Medulla oblongata (tissue), 1 donor: ENCODE measurements at regions not wholly inside any gene's neighbourhood (a gene's known extent, or its start where the extent isn't known, plus 50 kb on each side); places are given as distances from the start of the nearest gene placed in this dataset.
A peak's percentile ranks its signal among the peaks of the same experiment; 100 is the strongest.

Experiments used
- DNase-seq: peaks from one replicate; pipeline ENCODE4 v3.0.0-alpha.2; 2015; ENCODE audit errors: extremely low spot score

DNA sequence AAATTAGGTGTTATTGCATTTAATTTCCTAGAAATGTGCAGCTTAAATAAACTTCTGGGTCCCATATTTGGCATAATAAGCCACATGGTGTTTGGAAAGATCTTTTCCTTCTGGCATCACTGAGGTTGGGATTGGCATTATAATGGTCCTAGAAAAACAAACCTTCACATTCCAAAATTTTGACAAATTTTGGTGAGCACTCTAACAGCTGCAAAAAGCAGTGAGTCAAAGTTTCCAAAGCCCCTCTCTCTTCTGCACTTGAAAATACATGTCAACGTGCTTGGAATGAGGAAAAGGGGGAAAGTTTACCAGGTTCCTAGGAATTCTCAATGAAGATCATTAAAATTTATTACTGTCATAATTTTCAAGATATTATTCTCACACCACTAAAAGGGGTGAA is 77.8 kb upstream of the STK17B start:
- no peak for DNase-seq

GRCh38 chr2:196249860-196250259 is 78.5 kb upstream of the STK17B start:
- peak; percentile 39 for DNase-seq

- DNase-seq, result no peak
Measured at GRCh38 chr2:196251132-196251531, 79.8 kb upstream of the STK17B start.

DNA sequence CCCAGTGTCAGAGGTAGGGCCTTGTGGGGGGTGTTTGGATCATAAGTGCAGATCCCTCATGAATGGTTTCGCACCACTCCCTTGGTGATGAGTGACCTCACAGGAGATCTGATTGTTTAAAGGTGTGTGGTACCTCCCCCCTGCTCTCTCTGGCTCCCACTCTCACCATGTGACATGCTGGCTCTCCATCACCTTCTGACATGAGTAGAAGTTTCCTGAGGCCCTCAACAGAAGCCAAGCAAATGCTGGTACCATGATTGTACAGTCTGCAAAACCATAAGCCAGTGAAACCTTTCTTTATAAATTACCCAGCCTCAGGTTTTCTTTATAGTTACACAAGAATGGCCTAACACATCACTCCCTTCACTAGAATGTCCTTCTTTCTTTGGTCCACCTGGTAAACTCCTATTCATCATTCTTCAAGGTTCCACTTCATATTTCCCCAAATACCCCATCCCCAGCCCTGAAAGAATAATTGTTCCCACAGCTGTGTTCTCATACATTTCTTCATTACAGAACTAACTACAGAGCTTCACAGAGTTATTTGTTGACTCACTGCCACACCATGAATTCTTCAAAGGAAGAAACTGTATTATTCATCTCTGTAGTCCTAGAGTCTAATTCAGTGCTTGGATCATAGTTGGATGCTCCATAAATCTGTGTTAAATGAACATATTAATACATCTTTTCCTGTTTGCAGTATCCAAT is 81.2 kb upstream of the STK17B start:
- DNase-seq, result no peak

GRCh38 chr2:196253116-196253480 is 81.7 kb upstream of the STK17B start:
- DNase-seq, result no peak

DNA sequence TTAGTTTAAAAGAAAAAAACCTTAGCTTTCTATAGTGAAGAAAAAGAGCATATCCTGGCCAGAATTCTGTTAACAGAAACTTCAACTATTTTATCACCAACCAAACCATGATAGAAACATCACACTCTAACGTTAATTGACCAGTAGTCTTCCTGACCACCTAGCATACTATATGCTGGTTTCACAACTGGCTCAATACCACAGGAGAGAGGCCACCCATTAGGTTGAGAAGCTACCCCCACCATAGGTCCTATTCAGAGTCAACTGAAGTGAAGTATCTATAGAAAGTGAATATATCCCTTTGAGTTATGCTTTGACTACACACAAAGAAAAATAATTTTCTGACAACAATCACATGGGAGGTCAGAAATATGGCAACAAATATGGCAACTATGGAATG is 85.2 kb upstream of the STK17B start:
- DNase-seq, result no peak

DNA sequence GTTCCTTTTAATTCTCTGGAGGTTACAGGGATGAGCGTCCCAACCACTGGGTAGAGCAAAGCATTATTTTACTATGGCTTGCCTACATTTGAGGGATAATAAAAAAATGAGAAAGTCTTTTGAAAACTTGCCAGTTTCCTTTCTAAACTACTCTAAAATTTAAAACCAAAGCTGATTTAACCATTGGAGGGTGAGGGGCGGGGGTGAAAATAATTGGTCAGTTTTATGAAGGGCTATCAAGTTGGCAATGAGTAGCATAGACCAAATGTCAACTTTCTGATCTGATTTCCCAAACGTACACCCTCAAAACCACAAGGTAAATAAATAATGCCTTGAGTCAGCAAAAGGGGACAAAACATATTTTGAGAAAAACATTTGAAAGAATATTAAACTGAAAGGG is 85.7 kb upstream of the STK17B start:
- no peak for DNase-seq

DNA sequence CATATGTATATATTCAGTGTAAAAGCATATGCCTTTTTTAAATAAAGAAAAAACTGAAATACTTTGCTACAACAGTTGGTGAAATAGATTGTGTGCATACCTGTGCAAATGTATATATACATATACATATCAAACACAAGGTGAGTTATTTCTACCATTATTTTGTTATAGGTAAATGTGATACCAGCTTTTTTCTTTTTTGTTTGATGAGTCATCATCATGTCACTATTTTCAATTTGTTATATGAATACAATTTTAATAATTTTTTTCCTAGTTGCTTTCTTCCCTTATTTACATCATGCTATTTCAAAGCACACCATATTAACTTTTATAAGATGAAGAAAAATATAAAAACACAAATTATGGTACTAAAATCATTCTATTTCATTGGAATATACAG is 87.0 kb upstream of the STK17B start:
- DNase-seq, result no peak

DNA sequence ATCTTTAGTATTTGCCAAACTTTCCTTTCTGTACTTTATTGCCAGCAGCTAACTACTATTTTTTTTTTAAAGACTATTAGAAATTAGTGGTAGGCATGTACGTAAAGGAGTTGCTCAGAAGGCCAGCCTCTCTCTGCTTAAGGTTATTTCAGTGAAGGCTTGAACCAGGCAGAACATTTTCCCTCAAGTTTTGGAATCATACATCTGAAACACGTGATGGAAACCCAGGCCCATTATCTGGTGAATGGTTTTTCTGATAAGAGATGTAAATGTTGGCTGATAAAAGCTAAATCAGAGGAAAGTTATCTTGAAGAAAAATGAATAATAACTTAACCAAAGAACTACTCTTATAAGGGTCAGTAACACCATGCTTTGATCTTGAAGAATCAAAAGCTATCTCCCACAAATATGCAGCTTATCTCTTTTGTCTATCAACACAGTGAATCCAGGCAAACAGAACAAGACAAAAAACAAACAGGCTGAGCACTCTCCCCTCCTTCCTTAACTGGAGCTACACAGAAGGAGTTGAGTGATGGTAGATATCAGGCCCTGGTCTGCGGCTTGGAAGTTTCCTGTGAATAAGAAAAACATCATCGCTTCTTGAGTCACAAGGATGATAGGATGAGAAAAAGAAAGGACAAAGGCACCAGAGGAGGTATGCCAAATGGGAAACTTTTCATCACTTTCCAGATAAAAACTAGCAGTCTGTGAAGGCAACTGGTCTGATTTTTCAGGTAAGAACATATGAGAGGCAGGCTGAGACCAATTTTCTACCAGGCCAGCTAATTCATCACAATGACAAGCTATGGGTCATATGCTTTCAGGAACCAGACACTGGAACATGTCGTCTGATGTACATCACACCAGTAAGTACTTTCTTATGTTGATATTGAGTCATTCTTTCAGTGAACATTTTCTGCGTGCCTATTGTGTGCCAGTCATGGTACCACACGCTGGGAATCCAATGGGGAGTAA is 88.4 kb upstream of the STK17B start:
- DNase-seq, result no peak

DNA sequence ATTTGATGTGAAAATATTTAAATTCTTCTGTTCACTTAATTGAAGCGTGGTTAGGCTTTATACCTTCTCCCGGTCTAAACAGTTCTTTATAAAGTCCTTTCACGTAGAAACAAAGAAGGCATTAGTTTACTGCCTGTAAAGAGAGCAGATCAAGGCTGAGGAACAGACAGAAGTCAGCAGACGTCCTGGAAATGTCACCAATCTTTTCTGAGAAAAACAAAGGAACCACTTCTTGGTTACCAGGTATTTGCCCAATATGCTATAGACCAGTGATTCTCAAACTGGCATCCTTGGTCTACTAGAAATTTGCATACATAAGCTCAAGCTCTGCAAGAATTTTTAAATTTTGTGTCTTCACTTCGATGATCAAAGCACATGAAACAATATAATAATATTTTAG is 89.2 kb upstream of the STK17B start:
- DNase-seq, result no peak

DNA sequence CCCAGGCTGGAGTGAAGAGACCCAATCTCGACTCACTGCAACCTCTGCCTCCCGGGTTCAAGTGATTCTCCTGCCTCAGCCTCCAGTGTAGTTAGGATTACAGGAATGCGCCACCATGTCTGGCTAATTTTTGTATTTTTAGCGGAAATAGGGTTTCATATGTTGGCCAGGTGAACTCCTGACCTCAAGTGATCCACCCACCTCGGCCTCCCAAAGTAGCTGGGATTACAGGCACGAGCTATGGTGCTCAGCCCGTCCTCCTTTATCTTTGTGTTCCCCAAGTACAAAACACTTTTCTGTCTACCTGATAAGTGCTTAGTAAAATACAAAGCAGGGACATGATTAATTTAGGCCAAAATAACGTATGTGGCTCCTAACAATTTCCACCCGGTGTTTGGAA is 91.2 kb upstream of the STK17B start:
- DNase-seq, result no peak

DNA sequence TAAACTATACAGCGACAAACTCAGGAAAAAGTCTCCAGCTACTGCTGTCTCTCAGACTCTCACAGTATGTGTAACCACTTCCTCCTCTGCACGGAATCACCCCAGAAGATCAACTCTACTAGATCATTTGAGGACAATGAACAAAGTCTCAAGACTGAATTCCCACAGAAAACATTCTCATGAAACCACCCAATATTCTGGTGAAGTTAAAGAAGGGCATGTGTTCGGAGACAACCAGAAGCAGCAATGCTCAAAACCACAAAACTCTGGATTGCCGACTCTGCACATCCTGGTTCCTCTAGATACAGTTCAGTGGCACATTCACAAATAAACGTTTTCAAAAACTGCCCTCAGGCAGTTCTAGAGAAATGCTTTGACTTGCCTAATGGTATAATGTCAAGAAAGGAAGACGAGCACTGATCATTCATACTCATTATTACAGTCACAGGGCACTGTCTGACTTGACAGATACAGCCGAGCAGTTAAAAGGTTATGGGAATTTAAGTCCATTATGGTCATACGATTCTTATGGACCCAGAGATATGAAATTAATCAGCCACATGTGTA is 91.9 kb upstream of the STK17B start:
- DNase-seq, result peak; percentile 80

GRCh38 chr2:196266351-196266750 is 95.0 kb upstream of the STK17B start:
- no peak for DNase-seq

DNA sequence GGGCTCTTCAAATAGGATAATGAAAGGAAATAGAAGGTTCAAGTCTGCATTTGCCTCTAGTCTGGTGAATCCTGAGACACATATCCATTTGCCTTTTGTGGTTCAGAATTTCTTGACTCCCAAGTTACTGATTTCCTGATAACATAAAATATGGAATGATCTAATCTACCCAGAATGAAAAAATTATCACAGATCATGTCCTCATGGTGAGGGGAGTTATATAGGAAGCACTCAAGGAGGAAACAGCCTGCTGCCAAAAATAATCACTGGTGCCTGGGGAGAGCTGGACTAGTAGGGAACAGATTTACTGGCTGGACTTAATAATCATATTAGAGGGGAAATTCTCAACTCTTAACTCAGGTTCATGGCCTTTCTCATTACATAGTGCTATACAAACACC is 95.5 kb upstream of the STK17B start:
- DNase-seq, result no peak

- DNase-seq, result no peak
Measured at GRCh38 chr2:196268025-196268424, 96.6 kb upstream of the STK17B start.

GRCh38 chr2:196268538-196269338 is 97.4 kb upstream of the STK17B start:
- peak; percentile 57 for DNase-seq

GRCh38 chr2:196271795-196272194 is 100.4 kb upstream of the STK17B start:
- no peak for DNase-seq

- peak; percentile 27 for DNase-seq
Measured at GRCh38 chr2:196274387-196274809, 103.0 kb upstream of the STK17B start.

DNA sequence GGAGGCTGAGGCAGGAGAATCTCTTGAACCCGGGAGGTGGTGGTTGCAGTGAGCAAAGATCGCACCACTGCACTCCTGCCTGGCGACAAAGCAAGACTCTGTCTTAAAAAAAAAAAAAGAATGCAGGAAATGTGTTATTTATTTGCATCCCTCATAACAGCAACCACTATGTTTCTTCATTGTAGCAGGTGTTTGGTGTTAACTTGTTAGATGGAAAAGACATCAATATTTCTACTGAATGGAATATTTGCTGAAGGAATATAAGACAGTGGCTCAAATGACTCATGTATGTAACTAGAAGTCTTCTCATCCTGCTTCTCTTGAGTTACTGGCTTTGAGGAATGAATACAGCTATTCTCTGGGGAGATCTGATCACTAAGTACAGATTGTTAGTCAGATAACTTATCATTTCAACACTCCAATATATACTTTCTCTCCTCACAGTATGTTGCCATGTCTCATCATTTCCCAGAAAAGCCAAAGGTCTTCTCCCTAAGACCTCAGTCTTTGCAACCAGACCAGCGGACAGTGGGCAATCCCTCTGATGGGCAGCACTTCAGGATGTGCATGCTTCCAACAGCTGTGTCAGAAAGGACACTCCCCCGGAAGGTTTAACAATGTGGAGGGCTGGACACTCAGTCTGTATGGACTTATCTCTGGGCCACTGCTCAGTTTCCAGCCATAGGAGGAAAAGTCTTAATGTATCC is 104.4 kb upstream of the STK17B start:
- no peak for DNase-seq

DNA sequence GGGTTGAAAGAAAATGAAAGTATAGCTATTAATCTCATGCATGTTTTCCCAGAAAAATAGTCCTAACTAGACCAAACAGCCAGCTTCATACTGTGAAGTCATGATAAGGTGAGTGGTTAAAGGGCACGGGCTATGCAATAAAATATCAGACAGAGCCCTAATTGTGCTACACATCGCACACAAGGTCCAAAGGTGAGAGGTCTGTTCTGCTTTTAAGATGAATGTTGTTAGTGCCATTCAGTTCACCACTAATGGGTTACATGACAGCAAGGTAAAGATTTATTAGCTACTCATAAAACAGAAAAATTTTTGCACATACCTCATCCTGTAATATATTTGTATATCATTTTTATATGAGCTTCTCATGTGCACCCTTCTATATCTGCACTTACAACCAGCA is 105.0 kb upstream of the STK17B start:
- no peak for DNase-seq

GRCh38 chr2:196277002-196277401 is 105.6 kb upstream of the STK17B start:
- DNase-seq, result peak; percentile 30
